ENCODE measurements at regions not wholly inside any gene's neighbourhood (a gene's known extent, or its start where the extent isn't known, plus 50 kb on each side); places are given as distances from the start of the nearest gene placed in this dataset.

DNA sequence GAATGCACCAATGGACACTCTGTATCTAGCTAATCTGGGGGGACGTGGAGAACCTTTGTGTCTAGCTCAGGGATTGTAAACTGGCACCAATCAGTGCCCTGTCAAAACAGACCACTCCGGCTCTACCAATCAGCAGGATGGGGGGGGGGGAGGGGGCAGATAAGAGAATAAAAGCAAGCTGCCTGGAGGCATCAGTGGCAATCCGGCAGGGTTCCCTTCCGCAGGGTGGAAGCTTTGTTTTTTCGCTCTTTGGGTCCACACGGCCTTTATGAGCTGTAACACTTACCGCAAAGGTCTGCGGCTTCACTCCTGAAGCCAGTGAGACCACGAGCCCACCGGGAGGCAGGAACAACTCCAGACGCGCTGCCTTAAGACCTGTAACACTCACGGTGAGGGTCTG is 827.1 kb downstream of the PLOD2 start:
- Mint-ChIP-seq H3K4me3 (ENCODE audit: unreplicated experiment) (no peak overlapping the region), H3K27me3 (ENCODE audit: unreplicated experiment) (no peaks in the 10 kb centered on the region), H3K9me3 (ENCODE audit: unreplicated experiment) (no peaks in the 10 kb centered on the region), H3K36me3 (ENCODE audit: unreplicated experiment) (no peaks in the 10 kb centered on the region), H3K4me1 (ENCODE audit: low read depth, unreplicated experiment) (peaks cover 3% of the 10 kb centered on the region), H3K27ac (ENCODE audit: unreplicated experiment) (no peak overlapping the region)
- no peak for DNase-seq
- no peak for TF ChIP-seq CTCF (IDR thresholded peaks at IDR 0.05; ENCODE audit: partially characterized antibody, unreplicated experiment)

DNA sequence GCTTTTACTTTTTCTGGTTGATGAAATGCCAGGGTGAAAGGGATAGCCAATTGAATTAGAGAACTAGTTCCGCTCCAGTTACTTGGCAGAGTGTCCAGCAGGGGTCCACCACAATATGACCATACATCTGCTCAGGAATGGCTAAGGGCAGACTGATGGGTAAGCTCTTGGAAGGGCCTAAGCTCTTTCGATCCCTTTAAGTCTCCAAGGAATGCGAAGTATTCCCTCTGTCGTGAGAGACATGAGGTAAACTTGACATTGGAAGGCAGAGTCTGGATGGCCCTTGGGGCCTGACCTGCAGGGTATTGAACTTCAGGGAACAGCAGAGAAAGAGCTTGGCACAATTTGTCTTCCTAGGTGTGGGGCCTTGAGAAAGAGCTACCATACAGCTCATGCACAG is 805.8 kb downstream of the PLOD2 start:
- peaks cover 24% of the 10 kb centered on the region for H3K9me3 Mint-ChIP-seq (ENCODE audit: unreplicated experiment)
- no peak for TF ChIP-seq CTCF (IDR thresholded peaks at IDR 0.05; ENCODE audit: partially characterized antibody, unreplicated experiment)
- H3K4me3 Mint-ChIP-seq (ENCODE audit: unreplicated experiment), result no peak overlapping the region
- no peak for DNase-seq
- H3K27ac Mint-ChIP-seq (ENCODE audit: unreplicated experiment), result no peak overlapping the region
- H3K36me3 Mint-ChIP-seq (ENCODE audit: unreplicated experiment), result peaks cover 37% of the 10 kb centered on the region
- H3K4me1 Mint-ChIP-seq (ENCODE audit: low read depth, unreplicated experiment), result no peaks in the 10 kb centered on the region
- H3K27me3 Mint-ChIP-seq (ENCODE audit: unreplicated experiment), result no peaks in the 10 kb centered on the region

GRCh38 chr3:145357453-145357852 is 803.5 kb downstream of the PLOD2 start:
- DNase-seq, result no peak
- Mint-ChIP-seq H3K9me3 (ENCODE audit: unreplicated experiment) (peaks cover 26% of the 10 kb centered on the region), H3K4me1 (ENCODE audit: low read depth, unreplicated experiment) (peaks cover 5% of the 10 kb centered on the region), H3K4me3 (ENCODE audit: unreplicated experiment) (no peak overlapping the region), H3K27me3 (ENCODE audit: unreplicated experiment) (no peaks in the 10 kb centered on the region), H3K27ac (ENCODE audit: unreplicated experiment) (no peak overlapping the region), H3K36me3 (ENCODE audit: unreplicated experiment) (peaks cover 37% of the 10 kb centered on the region)
- TF ChIP-seq CTCF (IDR thresholded peaks at IDR 0.05; ENCODE audit: partially characterized antibody, unreplicated experiment), result no peak

DNA sequence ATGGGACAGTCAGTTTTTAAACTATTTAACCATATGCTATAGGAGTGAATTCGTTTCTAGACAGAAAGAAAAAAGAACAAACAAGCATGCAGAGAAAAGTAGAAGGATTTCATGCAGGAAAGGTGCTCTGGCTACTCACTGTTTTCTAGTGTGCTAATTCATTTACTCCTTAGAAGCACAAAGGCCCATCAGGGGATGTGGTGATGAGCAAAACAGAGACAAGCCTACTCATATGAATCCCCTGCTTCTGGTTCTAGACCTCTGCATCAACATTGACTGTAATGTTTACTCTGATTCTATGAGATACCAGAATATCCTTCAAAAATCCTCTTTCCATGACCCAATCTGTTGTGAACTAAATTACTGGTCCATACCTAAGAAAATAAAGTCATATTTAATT is 801.9 kb downstream of the PLOD2 start:
- H3K4me1 Mint-ChIP-seq (ENCODE audit: low read depth, unreplicated experiment), result peaks cover 5% of the 10 kb centered on the region
- H3K4me3 Mint-ChIP-seq (ENCODE audit: unreplicated experiment), result no peak overlapping the region
- no peaks in the 10 kb centered on the region for H3K27me3 Mint-ChIP-seq (ENCODE audit: unreplicated experiment)
- no peak overlapping the region for H3K27ac Mint-ChIP-seq (ENCODE audit: unreplicated experiment)
- peaks cover 32% of the 10 kb centered on the region for H3K36me3 Mint-ChIP-seq (ENCODE audit: unreplicated experiment)
- no peak for TF ChIP-seq CTCF (IDR thresholded peaks at IDR 0.05; ENCODE audit: partially characterized antibody, unreplicated experiment)
- DNase-seq, result no peak
- peaks cover 21% of the 10 kb centered on the region for H3K9me3 Mint-ChIP-seq (ENCODE audit: unreplicated experiment)

DNA sequence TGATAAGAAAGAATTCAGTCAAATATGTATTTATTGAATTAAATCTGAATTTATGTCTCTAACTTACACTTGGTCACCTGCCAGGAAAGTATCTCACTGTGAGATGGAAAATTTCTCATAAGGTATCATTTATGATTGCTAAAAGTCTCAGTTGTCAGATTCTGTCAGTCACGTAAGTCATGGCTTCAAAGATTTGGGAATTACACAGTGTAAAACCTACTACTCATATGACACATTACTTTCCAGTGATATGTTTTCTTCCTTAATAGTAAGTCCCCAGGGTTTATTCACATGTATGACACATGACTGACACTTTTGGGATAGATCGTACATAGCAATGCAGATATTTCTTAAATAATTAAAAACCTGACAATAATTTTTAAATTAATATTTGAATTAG is 792.2 kb downstream of the PLOD2 start:
- Mint-ChIP-seq H3K4me3 (ENCODE audit: unreplicated experiment) (no peak overlapping the region), H3K36me3 (ENCODE audit: unreplicated experiment) (no peaks in the 10 kb centered on the region), H3K27ac (ENCODE audit: unreplicated experiment) (no peak overlapping the region), H3K4me1 (ENCODE audit: low read depth, unreplicated experiment) (no peaks in the 10 kb centered on the region), H3K9me3 (ENCODE audit: unreplicated experiment) (no peaks in the 10 kb centered on the region), H3K27me3 (ENCODE audit: unreplicated experiment) (peaks cover 2% of the 10 kb centered on the region)
- no peak for DNase-seq
- no peak for TF ChIP-seq CTCF (IDR thresholded peaks at IDR 0.05; ENCODE audit: partially characterized antibody, unreplicated experiment)

Measured in glutamatergic neuron (in vitro differentiated cells).